GM21717 (cell line): ENCODE measurements at regions not wholly inside any gene's neighbourhood (a gene's known extent, or its start where the extent isn't known, plus 50 kb on each side); places are given as distances from the start of the nearest gene placed in this dataset.
"Not testable (repeated sequence)": the region's sequence is repeated elsewhere in the genome, so short reads cannot be mapped to it uniquely, and the experiment has no call there.

Source experiments
- ATAC-seq: cut with Tn5 transposase; IDR thresholded peaks from one replicate; pipeline ENCODE4 v1.9.1; 2021; ENCODE audit warnings: mild to moderate bottlenecking, moderate library complexity; ENCODE audit not compliant: unreplicated experiment

GRCh38 chr13:68987585-68987984 is 1120.0 kb upstream of the ATXN8OS start:
- ATAC-seq: no peak

GRCh38 chr13:68984688-68985319 is 1122.8 kb upstream of the ATXN8OS start:
- ATAC-seq: no peak

- ATAC-seq: no peak
These were observed 1124.5 kb upstream of the ATXN8OS start for GRCh38 chr13:68982961-68983619.

- ATAC-seq: no peak
These were observed 1131.3 kb upstream of the ATXN8OS start for GRCh38 chr13:68976287-68976686.

GRCh38 chr13:68970532-68970931 is 1137.1 kb upstream of the ATXN8OS start:
- ATAC-seq: no peak

GRCh38 chr13:68948586-68948985 is 1159.0 kb upstream of the ATXN8OS start:
- no peak for ATAC-seq

GRCh38 chr13:68944272-68944671 is 1163.4 kb upstream of the ATXN8OS start:
- ATAC-seq: no peak

- no peak for ATAC-seq
These were observed 1167.6 kb upstream of the ATXN8OS start for GRCh38 chr13:68940049-68940448.

GRCh38 chr13:68938639-68939038 is 1169.0 kb upstream of the ATXN8OS start:
- no peak for ATAC-seq

GRCh38 chr13:68929075-68929745 is 1178.4 kb upstream of the ATXN8OS start:
- no peak for ATAC-seq

- ATAC-seq: no peak
These were observed 1180.1 kb upstream of the ATXN8OS start for GRCh38 chr13:68927387-68928026.

- ATAC-seq: no peak
These were observed 1183.6 kb upstream of the ATXN8OS start for GRCh38 chr13:68923995-68924394.

GRCh38 chr13:68908879-68909278 is 1198.7 kb upstream of the ATXN8OS start:
- ATAC-seq: no peak

- ATAC-seq: no peak
These were observed 1202.4 kb upstream of the ATXN8OS start for GRCh38 chr13:68905186-68905585.

- ATAC-seq: no peak
These were observed 1210.2 kb upstream of the ATXN8OS start for GRCh38 chr13:68897331-68897928.

GRCh38 chr13:68895696-68896095 is 1211.9 kb upstream of the ATXN8OS start:
- no peak for ATAC-seq

GRCh38 chr13:68893721-68894120 is 1213.9 kb upstream of the ATXN8OS start:
- not testable (repeated sequence) for ATAC-seq

GRCh38 chr13:68892596-68892995 is 1215.0 kb upstream of the ATXN8OS start:
- not testable (repeated sequence) for ATAC-seq

- ATAC-seq: not testable (repeated sequence)
These were observed 1217.5 kb upstream of the ATXN8OS start for GRCh38 chr13:68890101-68890500.

GRCh38 chr13:68888832-68889231 is 1218.8 kb upstream of the ATXN8OS start:
- ATAC-seq: no peak

GRCh38 chr13:68872338-68872737 is 1235.3 kb upstream of the ATXN8OS start:
- no peak for ATAC-seq
